Esophagus (tissue), 2 donors: ENCODE measurements at regions not wholly inside any gene's neighbourhood (a gene's known extent, or its start where the extent isn't known, plus 50 kb on each side); places are given as distances from the start of the nearest gene placed in this dataset.

Experiments used
- H3K27ac ChIP-seq, 2 donors: one replicate each; pipeline ENCODE4 v1.5.1; 2013; ENCODE audit warnings: low read depth in 2 of 2, mild to moderate bottlenecking in 2 of 2, inconsistent platforms in 1 of 2, low read length in 1 of 2, moderate library complexity in 1 of 2
- H3K27me3 ChIP-seq, 2 donors: one replicate each; pipeline ENCODE4 v1.6.1; 2013; ENCODE audit warnings: low read length in 2 of 2, control low read depth in 1 of 2, mild to moderate bottlenecking in 1 of 2; ENCODE audit not compliant: insufficient read depth in 2 of 2, control insufficient read depth in 1 of 2
- H3K36me3 ChIP-seq, 2 donors: one replicate each; pipeline ENCODE4 v1.6.1; 2013; ENCODE audit warnings: low read length in 1 of 2; ENCODE audit not compliant: control insufficient read depth in 2 of 2, insufficient read depth in 2 of 2
- H3K4me1 ChIP-seq, 2 donors: one replicate each; pipeline ENCODE4 v1.6.1; 2013; ENCODE audit warnings: low read length in 1 of 2; ENCODE audit not compliant: control insufficient read depth in 2 of 2, insufficient read depth in 2 of 2
- H3K4me3 ChIP-seq, 2 donors: one replicate each; pipeline ENCODE4 v1.5.1; 2013; ENCODE audit warnings: low read length in 2 of 2, mild to moderate bottlenecking in 2 of 2, low read depth in 1 of 2, moderate library complexity in 1 of 2
- H3K9me3 ChIP-seq, 2 donors: one replicate each; pipeline ENCODE4 v1.6.1; 2013; ENCODE audit warnings: mild to moderate bottlenecking in 2 of 2, low read depth in 1 of 2, low read length in 1 of 2, moderate library complexity in 1 of 2; ENCODE audit not compliant: control insufficient read depth in 2 of 2, insufficient read depth in 1 of 2
- WGBS, 2 donors: extraction: QIAGEN DNeasy Blood & Tissue Kit; methylation state at CpG; one replicate each; pipeline ENCODE4 v1.1.7; 2013; 5-methylcytosine and 5-hydroxymethylcytosine counted together
- donor health status: healthy with polysubstance abuse.
- donor health status: Bipolar disorder and iron deficiency.

GRCh38 chr20:56835829-56836550 is 206.9 kb downstream of the TFAP2C start:
- Histone ChIP-seq H3K27ac (no peak overlapping the region), H3K4me1 (no peaks in the 10 kb centered on the region), H3K36me3 (no peaks in the 10 kb centered on the region), H3K9me3 (no peaks in the 10 kb centered on the region), H3K27me3 (no peaks in the 10 kb centered on the region), H3K4me3 (no peak overlapping the region)
- WGBS, 2 donors = 54 to 66% methylated on average over 4 of the region's 4 CpGs

DNA sequence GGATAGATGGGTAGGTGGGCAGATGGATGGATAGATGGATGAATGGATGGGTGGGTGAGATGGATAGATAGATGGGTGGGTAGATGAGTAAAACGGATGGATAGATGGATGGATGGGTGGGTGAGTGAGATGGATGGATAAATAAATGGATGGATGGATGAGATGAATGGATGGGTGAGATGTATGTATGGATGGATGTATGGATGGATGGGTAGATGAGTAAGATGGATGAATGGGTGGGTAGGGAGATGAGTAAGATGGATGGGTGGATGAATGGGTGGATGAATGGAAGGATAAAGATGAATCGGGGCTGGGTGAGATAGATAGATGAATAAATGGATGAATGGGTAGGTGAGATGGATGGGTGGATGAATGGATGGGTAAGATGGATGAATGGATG is 210.1 kb downstream of the TFAP2C start:
- Histone ChIP-seq H3K4me3 (no peak overlapping the region), H3K27me3 (no peaks in the 10 kb centered on the region), H3K36me3 (no peaks in the 10 kb centered on the region), H3K9me3 (no peaks in the 10 kb centered on the region), H3K27ac (no peak overlapping the region), H3K4me1 (peaks cover 0 to 3% of the 10 kb centered on the region in 2 donors)
- 74 to 95% methylated on average over 1 to 2 of the region's 2 CpGs for WGBS, 2 donors

DNA sequence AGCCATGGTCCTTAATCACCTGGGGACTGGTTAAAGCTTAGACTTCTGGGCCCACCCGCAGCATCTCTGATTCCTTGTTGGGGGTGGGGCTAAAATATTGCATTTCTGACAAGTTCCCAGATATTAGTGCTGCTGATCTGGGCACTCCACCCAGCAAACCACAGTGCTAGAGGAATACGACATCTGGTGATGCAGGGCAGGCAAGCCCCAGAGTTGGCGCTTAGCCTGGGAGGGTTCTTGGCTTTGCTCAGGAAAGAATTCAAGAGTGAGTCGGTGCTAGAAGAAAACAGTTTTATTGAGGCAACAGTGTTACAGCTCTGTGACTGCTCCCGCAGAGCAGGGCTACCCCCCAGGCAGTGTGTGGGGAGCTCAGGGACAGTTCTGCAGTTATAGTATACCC is 210.7 kb downstream of the TFAP2C start:
- H3K9me3 ChIP-seq = no peaks in the 10 kb centered on the region
- no peak overlapping the region for H3K27ac ChIP-seq
- 59 to 69% methylated on average over 5 of the region's 5 CpGs for WGBS, 2 donors
- H3K4me3 ChIP-seq = no peak overlapping the region
- H3K27me3 ChIP-seq = no peaks in the 10 kb centered on the region
- H3K4me1 ChIP-seq = peaks cover 0 to 3% of the 10 kb centered on the region in 2 donors
- no peaks in the 10 kb centered on the region for H3K36me3 ChIP-seq

DNA sequence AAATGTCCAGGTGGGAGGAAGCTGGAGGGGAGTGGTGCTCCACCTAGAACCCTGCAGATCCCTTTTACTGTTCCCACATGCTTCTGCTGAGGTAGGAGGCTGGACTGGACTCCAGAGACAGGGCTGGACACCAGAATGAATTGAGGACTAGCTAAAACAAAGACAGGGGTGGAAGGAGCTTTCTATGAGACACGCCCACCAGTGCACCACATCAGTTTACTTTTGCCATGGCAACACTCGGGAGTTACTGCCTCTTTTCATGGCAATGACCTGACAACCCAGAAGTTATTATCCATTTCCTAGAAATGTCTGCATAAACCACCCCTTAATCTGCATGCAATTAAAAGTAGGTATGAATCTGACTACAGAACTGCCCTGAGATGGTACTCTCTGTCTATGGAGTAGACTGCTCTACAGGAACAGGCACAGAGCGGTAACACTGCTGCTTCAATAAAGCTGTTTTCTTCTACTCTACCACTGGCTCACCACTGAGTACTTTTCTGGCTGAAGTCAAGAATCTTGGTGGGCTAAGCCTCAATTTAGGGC is 211.7 kb downstream of the TFAP2C start:
- no peaks in the 10 kb centered on the region for H3K27me3 ChIP-seq
- 50 to 64% methylated on average over 3 of the region's 3 CpGs for WGBS, 2 donors
- no peaks in the 10 kb centered on the region for H3K36me3 ChIP-seq
- no peaks in the 10 kb centered on the region for H3K9me3 ChIP-seq
- no peak overlapping the region for H3K4me3 ChIP-seq
- peaks cover 0 to 3% of the 10 kb centered on the region in 2 donors for H3K4me1 ChIP-seq
- no peak overlapping the region for H3K27ac ChIP-seq

GRCh38 chr20:56841346-56841908 is 212.3 kb downstream of the TFAP2C start:
- Histone ChIP-seq H3K27me3 (no peaks in the 10 kb centered on the region), H3K36me3 (no peaks in the 10 kb centered on the region), H3K4me3 (no peak overlapping the region), H3K4me1 (peaks cover 0 to 3% of the 10 kb centered on the region in 2 donors), H3K9me3 (no peaks in the 10 kb centered on the region), H3K27ac (no peak overlapping the region)
- WGBS, 2 donors = 61 to 63% methylated on average over 6 of the region's 6 CpGs

GRCh38 chr20:56842056-56842455 is 212.9 kb downstream of the TFAP2C start:
- no peaks in the 10 kb centered on the region for H3K36me3 ChIP-seq
- 83 to 90% methylated on average over 7 to 9 of the region's 9 CpGs for WGBS, 2 donors
- H3K9me3 ChIP-seq = no peaks in the 10 kb centered on the region
- no peak overlapping the region for H3K27ac ChIP-seq
- no peaks in the 10 kb centered on the region for H3K27me3 ChIP-seq
- peaks cover 0 to 3% of the 10 kb centered on the region in 2 donors for H3K4me1 ChIP-seq
- no peak overlapping the region for H3K4me3 ChIP-seq

- Histone ChIP-seq H3K36me3 (no peaks in the 10 kb centered on the region), H3K9me3 (no peaks in the 10 kb centered on the region), H3K27ac (no peak overlapping the region), H3K4me3 (no peak overlapping the region), H3K27me3 (no peaks in the 10 kb centered on the region), H3K4me1 (peaks cover 0 to 3% of the 10 kb centered on the region in 2 donors)
- 42 to 56% methylated on average over 7 of the region's 7 CpGs for WGBS, 2 donors
Observed at GRCh38 chr20:56843386-56843785, 214.3 kb downstream of the TFAP2C start.

DNA sequence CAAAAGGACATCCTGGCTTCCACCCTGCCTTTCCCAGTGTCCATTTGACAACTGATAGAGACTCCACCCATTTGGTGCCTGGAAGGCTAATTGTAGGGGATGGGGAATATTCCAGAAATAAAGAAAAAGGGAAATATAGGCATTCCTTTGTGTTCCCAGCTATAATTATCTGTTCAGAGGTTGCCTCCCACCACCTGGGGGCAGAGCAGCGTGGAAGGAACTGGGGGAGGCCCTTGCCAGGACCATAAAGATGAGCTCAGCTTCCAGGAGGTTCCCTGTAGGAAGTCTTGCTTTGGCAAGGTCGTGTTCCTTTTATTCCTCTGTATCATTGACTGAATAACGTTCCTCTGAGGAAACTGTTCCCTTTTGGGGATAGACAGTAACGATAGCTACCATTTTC is 214.7 kb downstream of the TFAP2C start:
- H3K4me3 ChIP-seq = no peak overlapping the region
- H3K36me3 ChIP-seq = no peaks in the 10 kb centered on the region
- H3K9me3 ChIP-seq = no peaks in the 10 kb centered on the region
- whole genome bisulfite sequencing, 2 donors = 39 to 49% methylated on average over 4 of the region's 4 CpGs
- peaks cover 0 to 3% of the 10 kb centered on the region in 2 donors for H3K4me1 ChIP-seq
- H3K27me3 ChIP-seq = no peaks in the 10 kb centered on the region
- H3K27ac ChIP-seq = no peak overlapping the region

DNA sequence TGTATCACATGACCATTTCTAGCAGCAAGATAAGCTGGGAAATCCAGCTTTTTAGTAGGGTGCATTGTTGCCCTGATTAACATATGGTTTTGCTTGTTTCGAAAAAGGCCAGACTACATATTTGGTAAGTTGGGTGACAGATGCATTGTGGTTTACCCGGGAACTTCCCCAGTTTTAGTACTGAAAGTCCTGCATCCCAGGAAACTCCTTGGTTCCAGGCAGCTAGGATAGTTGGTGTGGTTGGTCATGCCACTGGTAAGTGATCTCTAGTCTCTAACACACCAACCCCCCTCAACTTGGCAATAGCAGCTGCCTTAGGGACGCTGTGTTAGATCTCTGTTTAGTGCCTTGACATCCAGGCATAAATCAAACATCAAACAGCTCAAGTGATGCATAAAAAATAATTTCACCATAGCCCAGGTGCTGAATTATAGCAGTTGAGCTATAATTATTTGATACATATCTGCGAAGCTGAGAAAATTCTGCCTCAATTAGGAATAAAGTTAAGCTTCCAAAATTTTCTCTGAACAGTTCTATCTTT is 216.5 kb downstream of the TFAP2C start:
- H3K4me3 ChIP-seq = no peak overlapping the region
- H3K4me1 ChIP-seq = peaks cover 0 to 3% of the 10 kb centered on the region in 2 donors
- H3K9me3 ChIP-seq = no peaks in the 10 kb centered on the region
- H3K36me3 ChIP-seq = no peaks in the 10 kb centered on the region
- 50 to 72% methylated on average over 4 of the region's 4 CpGs for WGBS, 2 donors
- no peak overlapping the region for H3K27ac ChIP-seq
- no peaks in the 10 kb centered on the region for H3K27me3 ChIP-seq
